ENCODE measurements at regions not wholly inside any gene's neighbourhood (a gene's known extent, or its start where the extent isn't known, plus 50 kb on each side); places are given as distances from the start of the nearest gene placed in this dataset.
"Not testable (repeated sequence)": the region's sequence is repeated elsewhere in the genome, so short reads cannot be mapped to it uniquely, and the experiment has no call there.

DNA sequence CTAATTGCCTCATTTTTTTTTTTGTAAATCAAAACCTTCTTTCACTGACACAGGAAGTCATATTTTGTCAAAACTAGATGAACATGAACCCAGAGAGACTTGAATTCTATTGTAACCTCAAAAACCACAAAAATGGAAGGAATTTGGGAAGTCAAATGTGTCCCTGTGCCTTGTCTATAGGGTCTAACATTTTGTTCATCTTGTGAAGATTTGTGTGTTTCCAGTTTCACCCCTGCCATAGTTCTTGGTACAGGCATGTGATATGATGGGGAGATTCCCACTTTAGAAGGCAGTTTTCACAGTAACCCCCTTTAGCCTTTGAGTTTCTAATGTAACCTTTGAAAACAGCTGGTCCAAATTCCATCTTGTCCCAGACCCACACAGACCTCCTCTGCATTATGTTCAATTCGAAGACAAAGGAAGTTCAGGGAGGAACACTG is 318.5 kb upstream of the ADAMTS9 start:
- no peak for DNase-seq (ENCODE audit: extremely low read depth, low read depth)

- no peak for DNase-seq (ENCODE audit: extremely low read depth, low read depth)
These were observed 317.7 kb upstream of the ADAMTS9 start for GRCh38 chr3:65005486-65005885.

GRCh38 chr3:65004795-65005295 is 317.0 kb upstream of the ADAMTS9 start:
- DNase-seq (ENCODE audit: extremely low read depth, low read depth): no peak

DNA sequence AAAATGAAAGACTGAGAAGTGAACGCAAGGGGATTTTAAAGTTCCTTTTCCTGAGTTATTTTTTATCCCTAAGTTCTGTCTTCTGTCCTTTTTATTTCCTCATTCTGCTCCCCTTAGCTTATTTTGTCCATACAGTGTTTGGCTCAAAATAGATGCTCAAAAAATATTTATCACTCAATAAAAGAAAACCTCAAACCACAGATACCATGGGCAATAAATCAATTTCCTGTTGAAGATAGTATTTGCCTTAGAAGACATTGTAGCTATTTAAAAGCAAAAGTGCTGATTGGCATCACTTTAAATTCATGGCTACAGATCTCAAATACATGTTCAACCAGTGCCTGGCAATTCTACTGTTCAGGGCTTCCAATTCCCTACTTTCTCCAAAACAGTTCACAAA is 316.5 kb upstream of the ADAMTS9 start:
- no peak for DNase-seq (ENCODE audit: extremely low read depth, low read depth)

GRCh38 chr3:65001119-65001518 is 313.3 kb upstream of the ADAMTS9 start:
- DNase-seq (ENCODE audit: extremely low read depth, low read depth): not testable (repeated sequence)

- no peak for DNase-seq (ENCODE audit: extremely low read depth, low read depth)
These were observed 310.5 kb upstream of the ADAMTS9 start for GRCh38 chr3:64998317-64998716.

- no peak for DNase-seq (ENCODE audit: extremely low read depth, low read depth)
These were observed 308.2 kb upstream of the ADAMTS9 start for GRCh38 chr3:64995857-64996551.

DNA sequence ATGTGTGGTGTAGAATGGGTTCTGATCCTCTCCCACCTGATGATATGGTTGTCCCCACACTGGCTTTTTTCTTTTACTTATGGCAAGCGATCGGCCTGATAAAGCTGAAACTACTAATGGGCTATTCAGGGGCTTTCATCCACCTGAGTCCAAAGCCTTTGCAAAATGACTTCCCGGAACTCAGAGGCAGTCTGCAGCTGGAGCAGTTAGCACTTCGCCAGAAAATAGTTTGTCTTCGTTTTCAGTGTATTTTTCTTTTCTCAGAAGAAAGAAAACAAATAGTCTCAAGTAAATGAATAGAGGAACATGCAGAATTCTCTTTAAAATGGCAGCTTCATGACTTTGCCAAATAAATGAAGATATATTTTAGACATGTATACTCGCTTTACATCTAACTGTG is 306.0 kb upstream of the ADAMTS9 start:
- DNase-seq (ENCODE audit: extremely low read depth, low read depth): no peak

GRCh38 chr3:64992530-64993285 is 304.9 kb upstream of the ADAMTS9 start:
- no peak for DNase-seq (ENCODE audit: extremely low read depth, low read depth)

DNA sequence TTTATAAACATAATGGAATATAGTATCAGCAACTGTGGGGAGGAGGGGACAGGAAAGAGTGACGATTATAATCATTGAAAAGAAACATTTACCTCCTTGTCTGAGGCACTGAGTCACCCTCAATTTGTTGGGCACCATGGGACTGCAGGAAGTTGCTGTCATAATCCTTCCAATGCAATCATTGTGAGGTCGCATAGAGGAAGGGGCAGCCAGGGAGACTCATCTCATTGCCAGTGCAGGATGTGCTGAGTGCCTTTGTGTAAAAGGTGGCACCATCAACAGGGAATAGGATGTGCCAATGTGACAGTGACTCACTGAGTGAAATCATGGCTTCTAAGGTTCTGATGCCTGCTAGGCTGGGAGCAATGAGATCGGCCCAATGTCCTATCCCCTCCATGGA is 300.4 kb upstream of the ADAMTS9 start:
- no peak for DNase-seq (ENCODE audit: extremely low read depth, low read depth)

GRCh38 chr3:64987726-64988125 is 299.9 kb upstream of the ADAMTS9 start:
- no peak for DNase-seq (ENCODE audit: extremely low read depth, low read depth)

DNA sequence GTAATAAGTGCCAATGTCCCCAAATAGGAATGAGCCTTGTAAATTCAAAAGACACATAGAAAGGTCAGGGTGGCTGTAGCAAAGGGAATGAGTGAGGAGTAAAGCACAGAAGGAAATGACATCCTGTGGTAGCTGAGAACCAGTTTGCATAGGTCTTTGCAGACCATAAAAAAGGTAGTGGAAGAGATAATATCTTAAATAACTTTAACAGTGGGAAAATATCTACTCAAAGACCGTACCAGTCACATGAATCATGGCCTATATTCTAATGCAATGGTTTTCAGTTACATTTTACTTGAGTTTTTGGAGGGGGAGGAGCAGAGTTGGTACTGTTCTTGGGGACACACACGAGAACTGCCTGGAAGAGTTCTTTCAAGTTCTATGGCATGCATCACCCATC is 297.3 kb upstream of the ADAMTS9 start:
- DNase-seq (ENCODE audit: extremely low read depth, low read depth): no peak

DNA sequence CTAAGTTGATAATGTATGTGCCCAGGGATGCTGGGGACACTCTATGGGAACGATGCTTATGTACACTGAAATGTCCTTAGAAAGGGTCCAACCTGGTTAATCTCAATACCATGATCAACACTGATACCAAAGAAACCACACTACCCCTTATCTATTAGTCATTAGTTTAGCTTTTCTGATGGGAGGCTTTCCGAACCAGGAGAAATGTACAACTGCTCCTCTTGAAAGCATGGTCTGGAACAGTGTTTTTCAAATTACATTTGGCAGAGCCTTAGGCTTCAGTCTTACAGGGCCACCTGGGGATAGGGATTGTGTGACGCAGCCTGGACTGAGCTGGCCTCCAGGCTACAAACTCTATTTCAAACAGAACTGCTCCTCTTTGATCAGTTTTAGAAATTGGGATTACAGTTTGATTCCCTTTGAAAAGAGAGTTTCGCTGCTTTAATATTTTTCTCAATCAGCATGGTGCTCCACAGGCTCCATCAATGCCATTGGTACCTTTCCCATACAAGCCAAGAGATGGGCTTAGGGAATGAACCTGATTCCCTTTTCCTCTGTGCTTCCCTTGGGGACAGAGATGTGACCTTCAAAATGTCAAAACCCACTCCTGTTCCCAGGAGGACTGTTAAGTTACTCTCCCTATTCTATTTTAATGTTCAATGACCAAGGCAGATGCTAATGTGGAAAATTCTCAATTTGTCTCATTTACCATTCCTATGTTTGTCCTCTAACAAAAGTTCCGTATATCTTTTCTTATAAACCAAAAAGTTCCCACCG is 296.0 kb upstream of the ADAMTS9 start:
- DNase-seq (ENCODE audit: extremely low read depth, low read depth): no peak

DNA sequence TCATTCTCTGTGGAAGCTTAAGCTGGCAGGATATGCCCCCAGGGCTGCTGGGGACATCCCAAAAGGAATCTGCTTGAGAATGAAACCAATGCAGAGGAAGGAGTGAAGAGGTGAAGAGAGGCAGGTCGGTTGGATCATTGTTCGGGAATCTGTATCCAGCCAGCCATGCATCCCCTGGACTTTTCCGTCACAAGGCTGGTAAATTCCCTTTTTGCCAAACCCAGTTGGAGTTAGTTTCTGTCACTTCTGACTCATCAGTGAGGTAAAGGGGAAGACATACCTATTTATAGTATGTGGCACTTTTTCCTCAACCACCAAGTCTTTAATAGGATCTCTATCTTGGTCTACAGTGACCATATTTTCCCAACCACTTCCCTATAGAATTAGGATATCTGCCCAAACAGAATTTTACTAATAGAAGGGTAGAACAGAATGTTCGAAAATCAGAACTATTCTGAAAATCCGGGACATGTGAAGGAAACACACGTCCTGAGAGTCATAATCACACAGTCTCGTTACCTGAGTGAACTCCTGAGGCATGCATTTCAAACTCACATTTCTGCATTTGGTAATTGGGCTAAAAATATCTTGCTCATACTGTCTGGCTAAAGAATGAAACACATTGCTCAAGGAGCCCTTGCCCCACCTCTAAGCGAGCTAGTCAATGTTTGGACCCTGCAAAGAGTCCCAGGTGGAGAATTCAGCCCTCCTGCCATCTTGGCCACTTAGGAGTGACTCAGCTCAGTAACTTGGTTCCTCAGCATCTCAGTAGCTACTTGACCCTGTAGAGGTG is 289.7 kb upstream of the ADAMTS9 start:
- DNase-seq (ENCODE audit: extremely low read depth, low read depth): no peak

GRCh38 chr3:64976456-64976855 is 288.7 kb upstream of the ADAMTS9 start:
- DNase-seq (ENCODE audit: extremely low read depth, low read depth): no peak

GRCh38 chr3:64975147-64975546 is 287.3 kb upstream of the ADAMTS9 start:
- no peak for DNase-seq (ENCODE audit: extremely low read depth, low read depth)

DNA sequence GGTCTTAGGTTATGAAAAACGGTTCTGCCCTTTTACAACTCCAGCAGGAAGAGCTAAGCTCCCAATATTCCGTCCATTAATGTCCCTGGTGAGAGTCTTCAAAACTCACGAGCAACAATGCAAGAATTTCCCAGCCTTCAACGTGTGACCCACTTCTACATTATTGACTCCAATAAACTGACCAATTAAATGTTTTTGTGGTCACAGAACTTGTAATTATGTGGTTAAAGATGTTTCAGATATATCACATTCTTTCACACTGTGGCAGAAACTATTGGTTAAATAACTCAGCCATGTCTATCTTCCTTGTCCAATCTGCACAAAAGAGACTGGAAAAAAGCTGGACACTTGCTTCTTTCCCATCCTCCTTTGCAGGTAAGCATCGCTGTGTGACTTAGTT is 286.6 kb upstream of the ADAMTS9 start:
- no peak for DNase-seq (ENCODE audit: extremely low read depth, low read depth)

GRCh38 chr3:64972793-64973192 is 285.0 kb upstream of the ADAMTS9 start:
- DNase-seq (ENCODE audit: extremely low read depth, low read depth): no peak

DNA sequence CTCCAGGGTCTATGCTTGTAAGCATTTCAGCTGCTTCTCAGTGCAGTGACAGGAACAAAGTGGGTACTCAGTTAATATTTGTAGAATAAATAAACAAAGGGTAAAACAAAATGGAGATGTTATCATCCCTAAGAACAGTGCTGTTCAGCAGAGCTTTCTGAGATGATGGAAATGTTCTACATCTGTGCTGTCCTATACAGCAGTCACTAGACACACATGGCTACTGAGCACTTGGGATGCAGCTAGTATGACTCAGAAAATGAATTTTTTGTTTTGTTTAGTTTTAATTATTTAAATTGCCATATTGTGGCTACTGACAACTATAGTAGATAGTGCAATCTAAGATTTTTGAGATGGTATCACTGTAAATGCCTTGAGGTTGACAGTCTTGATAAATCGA is 283.8 kb upstream of the ADAMTS9 start:
- no peak for DNase-seq (ENCODE audit: extremely low read depth, low read depth)

- DNase-seq (ENCODE audit: extremely low read depth, low read depth): no peak
These were observed 282.8 kb upstream of the ADAMTS9 start for GRCh38 chr3:64970634-64971033.

DNA sequence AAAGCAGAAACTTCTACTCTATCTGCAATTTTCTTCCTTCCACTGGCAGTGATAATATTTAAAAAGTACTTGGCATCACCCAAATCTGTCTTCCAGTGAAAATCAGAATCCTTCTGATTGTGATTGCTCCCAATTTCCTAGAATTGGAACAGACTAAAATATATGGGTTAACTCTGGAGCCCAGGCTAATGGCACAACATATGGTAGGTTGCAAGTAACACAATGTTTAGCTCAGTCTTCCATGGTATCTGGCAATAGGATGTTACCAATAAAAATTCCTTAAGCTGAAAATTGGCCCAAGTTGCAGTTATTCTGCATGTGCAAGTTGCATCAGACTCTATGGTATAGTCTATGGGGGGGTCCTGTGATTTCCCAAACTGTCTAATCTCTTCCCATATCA is 273.5 kb upstream of the ADAMTS9 start:
- no peak for DNase-seq (ENCODE audit: extremely low read depth, low read depth)
